ENCODE measurements at regions not wholly inside any gene's neighbourhood (a gene's known extent, or its start where the extent isn't known, plus 50 kb on each side); places are given as distances from the start of the nearest gene placed in this dataset.
A peak's percentile ranks its signal among the peaks of the same experiment; 100 is the strongest.

DNA sequence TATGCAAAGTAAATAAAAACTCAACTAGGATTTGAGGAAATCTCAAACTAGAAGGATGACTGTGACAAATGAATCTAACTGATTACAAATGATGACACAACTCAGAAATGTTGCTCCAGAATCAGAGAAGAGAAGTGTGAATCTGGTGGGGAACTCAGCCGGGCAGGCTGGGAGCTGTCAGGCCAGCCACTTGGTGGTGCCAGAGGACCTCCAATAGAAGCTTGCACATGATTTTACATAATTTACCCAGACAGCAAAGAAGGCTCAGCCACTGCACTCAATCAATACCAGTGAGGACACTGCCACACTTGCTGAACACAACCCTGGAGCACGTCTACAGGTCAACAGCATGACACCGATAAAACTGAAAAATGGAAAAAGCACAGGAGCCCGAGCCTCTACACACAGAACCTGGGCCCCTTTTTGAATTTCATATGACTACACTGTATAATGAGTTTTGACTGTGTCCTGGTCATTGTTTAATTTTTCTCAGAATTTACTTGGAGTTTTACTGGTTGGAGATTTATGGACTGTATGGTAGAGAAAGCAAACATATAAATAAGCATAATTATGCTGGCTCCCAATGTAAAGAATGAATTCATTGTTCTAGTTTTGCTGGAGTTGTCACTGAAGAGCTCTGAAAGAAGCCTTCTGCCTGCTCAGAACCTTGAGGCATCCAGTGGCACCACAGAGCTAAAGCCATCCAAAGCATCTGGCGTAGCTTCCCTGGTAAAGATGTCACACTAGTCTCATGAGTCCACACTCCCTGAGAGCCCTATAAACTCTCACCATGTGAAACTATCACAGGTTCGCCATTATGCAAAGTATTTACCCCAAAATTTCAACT is 296.5 kb downstream of the THBS2 start:
- TF ChIP-seq, protein P1, sequence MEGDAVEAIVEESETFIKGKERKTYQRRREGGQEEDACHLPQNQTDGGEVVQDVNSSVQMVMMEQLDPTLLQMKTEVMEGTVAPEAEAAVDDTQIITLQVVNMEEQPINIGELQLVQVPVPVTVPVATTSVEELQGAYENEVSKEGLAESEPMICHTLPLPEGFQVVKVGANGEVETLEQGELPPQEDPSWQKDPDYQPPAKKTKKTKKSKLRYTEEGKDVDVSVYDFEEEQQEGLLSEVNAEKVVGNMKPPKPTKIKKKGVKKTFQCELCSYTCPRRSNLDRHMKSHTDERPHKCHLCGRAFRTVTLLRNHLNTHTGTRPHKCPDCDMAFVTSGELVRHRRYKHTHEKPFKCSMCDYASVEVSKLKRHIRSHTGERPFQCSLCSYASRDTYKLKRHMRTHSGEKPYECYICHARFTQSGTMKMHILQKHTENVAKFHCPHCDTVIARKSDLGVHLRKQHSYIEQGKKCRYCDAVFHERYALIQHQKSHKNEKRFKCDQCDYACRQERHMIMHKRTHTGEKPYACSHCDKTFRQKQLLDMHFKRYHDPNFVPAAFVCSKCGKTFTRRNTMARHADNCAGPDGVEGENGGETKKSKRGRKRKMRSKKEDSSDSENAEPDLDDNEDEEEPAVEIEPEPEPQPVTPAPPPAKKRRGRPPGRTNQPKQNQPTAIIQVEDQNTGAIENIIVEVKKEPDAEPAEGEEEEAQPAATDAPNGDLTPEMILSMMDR (IDR thresholded peaks at IDR 0.05): peak; percentile 72 to 83 (median 75)
- TF ChIP-seq POLR2A (IDR thresholded peaks at IDR 0.05) (no peak), EP300 (IDR thresholded peaks at IDR 0.05) (no peak), POLR2AphosphoS5 (IDR thresholded peaks at IDR 0.05) (peak in 1 of 4 donors; percentile 28)
